HG03025 (cell line): ENCODE measurements at regions not wholly inside any gene's neighbourhood (a gene's known extent, or its start where the extent isn't known, plus 50 kb on each side); places are given as distances from the start of the nearest gene placed in this dataset.
"Not testable (repeated sequence)": the region's sequence is repeated elsewhere in the genome, so short reads cannot be mapped to it uniquely, and the experiment has no call there.

Experiments used
- ATAC-seq: cut with Tn5 transposase; IDR thresholded peaks from one replicate; pipeline ENCODE4 v1.9.1; 2021; ENCODE audit warnings: mild to moderate bottlenecking, moderate library complexity; ENCODE audit not compliant: unreplicated experiment, low FRiP score

DNA sequence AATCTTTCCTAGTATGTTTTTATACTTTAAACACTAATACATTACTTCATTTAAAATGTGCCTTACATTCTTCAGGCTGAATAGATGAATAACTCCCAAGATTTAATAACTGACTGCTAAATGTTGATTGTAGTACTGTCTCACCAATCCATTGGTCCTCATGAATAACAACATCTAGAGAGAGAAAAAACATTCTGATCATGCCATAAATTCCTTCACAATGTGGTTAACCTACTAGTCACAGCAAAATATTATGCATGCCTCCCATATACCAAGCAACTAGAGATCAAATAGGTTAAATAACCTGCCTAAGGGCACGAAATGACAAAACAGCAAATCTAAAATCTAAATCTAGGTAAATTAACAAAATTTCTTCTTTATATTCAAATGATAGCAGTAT lies 66.2 kb downstream of the SYT15 start:
- not testable (repeated sequence) for ATAC-seq

DNA sequence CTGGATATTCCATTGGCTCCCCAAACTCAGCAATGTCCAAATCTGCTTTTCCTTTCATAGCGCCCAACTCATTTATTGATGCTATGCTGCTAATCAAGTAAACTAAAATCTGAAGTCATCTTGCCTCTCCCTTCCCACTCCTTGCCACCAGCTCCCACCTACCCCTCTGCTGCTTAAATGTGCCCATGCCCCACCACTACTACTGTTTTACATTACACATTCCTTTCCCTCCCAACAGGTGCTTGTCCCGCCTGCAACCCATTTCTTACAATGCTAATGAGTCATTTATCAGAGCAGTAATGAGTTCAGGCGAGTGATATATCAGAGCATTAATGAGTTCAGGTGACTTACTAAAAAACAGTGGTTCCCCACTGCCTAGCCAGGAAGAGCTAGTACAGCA lies 67.2 kb downstream of the SYT15 start:
- not testable (repeated sequence) for ATAC-seq

- not testable (repeated sequence) for ATAC-seq
Observed at GRCh38 chr10:46650967-46651366, 72.0 kb downstream of the SYT15 start.

GRCh38 chr10:46657437-46657836 lies 78.5 kb downstream of the SYT15 start:
- ATAC-seq: not testable (repeated sequence)

- ATAC-seq: not testable (repeated sequence)
Observed at GRCh38 chr10:46660027-46660834, 81.3 kb downstream of the SYT15 start.

GRCh38 chr10:46660835-46661164 lies 81.9 kb downstream of the SYT15 start:
- ATAC-seq: not testable (repeated sequence)

DNA sequence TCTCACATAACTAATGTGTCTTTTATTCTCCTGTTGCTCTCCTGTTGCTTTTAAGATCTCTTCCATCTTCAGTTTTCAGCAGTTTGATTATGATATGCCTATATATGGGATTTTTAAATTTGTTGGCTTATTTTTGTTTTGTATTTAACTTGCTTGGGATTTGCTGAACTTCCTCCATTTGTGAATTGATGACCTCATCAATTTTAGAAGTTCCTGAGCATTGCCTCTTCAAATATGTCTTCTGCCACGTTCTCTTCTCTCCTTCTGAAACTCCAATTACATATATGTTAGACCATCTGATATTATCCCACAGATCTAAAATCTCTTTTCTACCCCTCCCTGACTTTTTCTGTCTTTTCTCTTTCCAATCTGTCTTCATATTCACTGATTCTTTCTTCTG lies 86.6 kb downstream of the SYT15 start:
- not testable (repeated sequence) for ATAC-seq

DNA sequence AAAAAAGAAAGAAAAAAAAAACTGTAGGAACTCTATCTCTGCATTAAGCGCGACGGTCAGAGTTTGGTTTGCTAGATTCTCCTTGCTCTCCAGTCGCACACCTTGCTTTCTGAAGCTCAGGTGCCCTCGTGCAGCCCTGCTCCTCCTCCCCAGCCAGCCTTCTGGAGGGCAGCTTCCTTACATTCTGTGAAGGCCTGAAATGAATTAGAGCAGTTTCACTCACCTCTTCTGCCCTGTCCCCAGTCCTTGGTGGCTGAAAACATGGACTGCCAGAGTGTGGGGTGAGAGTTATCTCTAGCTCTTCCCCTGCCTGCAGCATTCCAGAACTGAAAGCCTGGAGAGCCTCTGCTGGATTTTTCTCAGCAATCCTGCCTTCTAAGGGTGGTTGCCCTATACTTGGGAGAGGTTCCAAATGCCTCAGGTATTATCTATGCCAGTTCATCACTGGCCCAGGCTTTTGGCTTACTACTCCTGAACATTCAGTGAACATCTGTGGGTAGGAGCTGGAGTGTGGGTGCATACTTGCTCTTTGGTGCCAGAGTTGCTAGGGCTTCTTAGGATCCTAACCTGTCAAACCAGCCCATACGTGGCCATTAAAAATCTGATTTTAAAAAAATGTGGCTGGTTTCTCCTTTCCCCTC lies 89.5 kb downstream of the SYT15 start:
- ATAC-seq: not testable (repeated sequence)

GRCh38 chr10:46677836-46678435 lies 99.0 kb downstream of the SYT15 start:
- not testable (repeated sequence) for ATAC-seq

DNA sequence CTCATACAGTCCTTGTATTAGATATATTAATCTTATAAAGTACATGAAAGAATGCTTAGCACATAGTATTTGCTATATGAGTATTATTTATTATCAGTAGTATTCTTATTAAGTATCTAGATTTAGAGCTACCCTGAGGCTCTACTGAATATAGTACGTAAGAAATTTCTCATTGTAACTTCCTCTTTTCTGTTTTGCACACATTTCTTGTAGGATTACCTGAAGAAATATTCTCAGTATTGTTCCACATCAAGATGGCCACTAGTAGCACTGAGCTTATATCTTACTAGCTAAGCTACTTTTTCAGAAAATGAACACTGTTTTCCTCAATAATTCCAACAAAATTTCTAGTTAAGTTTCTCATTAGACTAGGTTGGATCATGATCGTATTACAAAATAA lies 112.5 kb downstream of the SYT15 start:
- ATAC-seq: not testable (repeated sequence)

- ATAC-seq: not testable (repeated sequence)
Observed at GRCh38 chr10:46693218-46693617, 114.3 kb downstream of the SYT15 start.

DNA sequence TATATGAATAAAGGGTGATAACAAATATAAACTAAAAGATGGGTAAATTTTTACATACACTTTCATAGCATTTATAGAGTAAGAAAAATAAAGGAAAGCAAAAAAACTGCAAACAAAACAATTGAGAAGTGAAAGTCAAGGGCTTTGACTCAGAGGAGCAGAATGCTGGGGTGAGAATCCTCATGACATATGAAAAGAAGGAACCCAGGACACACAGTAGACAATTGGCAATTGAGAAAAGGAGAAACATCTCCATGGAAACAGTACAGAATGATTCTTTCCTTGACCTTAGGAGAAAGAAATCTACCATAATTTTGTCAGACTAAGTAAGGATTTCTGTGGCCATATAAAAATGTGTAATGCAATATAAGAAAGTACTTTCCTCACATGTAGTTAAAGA lies 138.3 kb downstream of the SYT15 start:
- ATAC-seq: not testable (repeated sequence)

- ATAC-seq: not testable (repeated sequence)
Observed at GRCh38 chr10:46718014-46718413, 139.1 kb downstream of the SYT15 start.

GRCh38 chr10:46720386-46720785 lies 141.5 kb downstream of the SYT15 start:
- not testable (repeated sequence) for ATAC-seq

DNA sequence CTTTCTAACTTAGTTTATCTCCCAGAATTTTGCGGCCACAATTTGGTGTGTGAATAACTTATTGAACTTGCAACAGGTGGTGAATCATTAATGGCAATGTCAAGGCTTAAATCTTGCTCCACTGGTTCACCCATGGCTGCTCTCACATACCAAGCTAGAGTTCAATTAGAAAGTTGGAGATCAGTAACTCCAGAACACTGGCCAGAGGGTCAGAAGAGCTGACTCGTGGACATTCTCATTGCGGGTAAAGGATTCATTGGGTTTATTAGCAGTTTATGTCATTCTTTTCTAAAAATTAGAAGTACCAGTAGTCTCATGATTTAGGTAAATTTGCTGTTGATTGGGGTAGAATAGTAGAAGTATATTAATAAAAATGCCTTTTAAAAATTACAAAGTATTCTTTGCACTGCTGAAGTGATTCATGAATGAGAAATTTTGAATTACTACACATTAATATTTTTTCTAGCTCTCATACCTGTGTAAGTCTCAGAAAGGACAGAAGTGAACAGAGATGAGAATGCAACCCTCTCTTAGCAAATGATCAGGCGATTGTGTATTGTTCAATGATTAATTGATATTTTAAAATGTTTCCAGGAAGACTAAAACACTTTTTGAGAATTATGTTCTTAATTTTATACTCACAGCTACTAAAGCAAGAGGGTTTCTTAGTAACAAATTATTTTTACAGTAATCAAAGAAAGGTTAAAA lies 142.0 kb downstream of the SYT15 start:
- ATAC-seq: not testable (repeated sequence)

DNA sequence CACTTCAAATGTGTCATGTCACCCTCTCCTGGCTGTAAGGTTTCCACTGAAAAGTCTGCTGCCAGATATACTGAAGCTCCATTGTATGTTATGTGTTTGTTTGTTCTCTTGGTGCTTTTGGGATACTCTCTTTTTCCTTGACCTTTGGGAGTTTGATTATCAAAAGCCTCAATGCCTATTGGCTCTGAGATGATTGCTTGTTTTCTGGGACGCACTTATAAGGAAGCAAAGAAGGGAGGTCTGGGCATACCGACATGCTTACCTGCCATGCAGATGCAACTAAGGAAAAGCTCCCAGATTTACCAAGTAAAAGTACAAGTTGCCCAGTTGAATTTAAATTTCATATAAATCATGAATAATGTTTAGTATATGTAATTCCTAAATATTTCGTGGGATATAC lies 145.3 kb downstream of the SYT15 start:
- ATAC-seq: not testable (repeated sequence)

GRCh38 chr10:46728359-46728758 lies 149.4 kb downstream of the SYT15 start:
- not testable (repeated sequence) for ATAC-seq

DNA sequence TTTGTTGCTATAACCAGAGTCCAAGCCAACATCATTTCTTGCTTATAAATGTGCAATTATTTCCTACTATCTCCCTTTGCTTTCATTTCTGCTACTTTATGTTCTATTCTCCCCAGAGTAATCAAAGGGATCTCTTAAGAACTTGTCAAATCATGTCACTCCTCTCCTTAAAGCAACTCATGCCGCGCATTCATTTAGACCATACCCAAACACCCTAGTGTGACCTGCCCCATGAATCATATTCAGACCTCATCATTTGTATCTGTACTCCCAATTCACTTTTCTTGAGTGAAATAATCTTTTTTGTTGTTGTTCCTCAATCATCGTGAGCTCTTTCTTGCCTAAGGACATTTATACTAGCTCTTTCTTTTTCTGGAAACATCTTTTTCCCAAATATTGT lies 151.8 kb downstream of the SYT15 start:
- ATAC-seq: not testable (repeated sequence)

- not testable (repeated sequence) for ATAC-seq
Observed at GRCh38 chr10:46733635-46734261, 154.8 kb downstream of the SYT15 start.

DNA sequence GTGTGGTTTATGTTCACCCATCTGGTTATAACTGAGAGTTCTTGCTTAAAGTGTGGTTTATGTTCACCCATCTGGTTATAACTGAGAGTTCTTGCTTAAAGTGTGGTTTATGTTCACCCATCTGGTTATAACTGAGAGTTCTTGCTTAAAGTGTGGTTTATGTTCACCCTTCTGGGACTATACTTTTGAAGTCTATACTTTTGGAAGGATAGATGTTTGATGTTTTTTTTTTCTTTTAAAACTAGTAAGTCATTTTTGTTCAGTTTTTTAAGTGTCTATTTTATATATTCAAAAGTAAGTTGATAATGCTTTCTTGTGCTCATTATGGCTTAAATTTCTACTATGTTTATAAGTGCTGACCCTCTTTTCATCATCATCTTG lies 155.3 kb downstream of the SYT15 start:
- ATAC-seq: not testable (repeated sequence)
